AML-193 (cell line): ENCODE measurements at regions not wholly inside any gene's neighbourhood (a gene's known extent, or its start where the extent isn't known, plus 50 kb on each side); places are given as distances from the start of the nearest gene placed in this dataset.

Experiments
- DNase-seq, 2 experiments: peaks; one replicate each; lab custom pipeline; 2025; lab: John Stamatoyannopoulos, UW

DNA sequence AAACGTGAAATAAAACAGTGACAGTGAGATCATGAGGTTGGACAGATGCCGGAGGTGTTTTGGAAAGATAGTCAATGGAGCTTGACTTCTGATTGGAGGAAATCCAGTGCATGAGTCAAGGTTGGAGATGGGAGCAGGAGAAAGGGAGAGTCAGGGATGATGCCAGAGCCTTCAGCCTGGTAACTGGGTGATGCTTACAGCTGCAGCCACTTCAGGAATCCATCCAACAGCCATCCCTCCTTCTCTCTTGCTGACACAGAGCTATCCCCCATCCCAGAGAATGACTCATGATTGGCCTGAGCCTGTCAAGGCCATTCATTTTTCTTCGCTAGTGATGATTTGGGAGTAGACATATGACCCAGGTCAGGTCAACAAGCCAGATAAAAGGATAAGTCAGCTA lies 112.8 kb downstream of the SAMD5 start:
- no peak for DNase-seq

DNA sequence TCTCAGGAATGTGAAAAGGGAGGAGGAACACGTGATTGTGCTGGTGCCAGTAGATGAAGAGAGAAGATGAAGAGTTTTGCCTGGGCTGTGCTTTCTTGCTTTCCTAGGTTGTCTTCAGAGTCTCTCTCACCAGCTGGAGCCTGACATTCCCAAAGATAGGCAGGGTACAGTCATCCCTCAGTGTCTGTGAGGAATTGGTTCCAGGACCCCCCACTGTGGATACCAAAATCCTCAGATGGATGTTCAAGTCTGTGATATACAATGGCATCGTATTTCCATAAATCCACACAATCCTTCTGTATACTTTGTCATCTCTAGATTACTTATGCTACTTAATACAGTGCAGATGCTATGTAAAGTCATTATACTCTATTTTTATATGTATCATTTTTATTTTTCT lies 113.5 kb downstream of the SAMD5 start:
- DNase-seq: no peak

DNA sequence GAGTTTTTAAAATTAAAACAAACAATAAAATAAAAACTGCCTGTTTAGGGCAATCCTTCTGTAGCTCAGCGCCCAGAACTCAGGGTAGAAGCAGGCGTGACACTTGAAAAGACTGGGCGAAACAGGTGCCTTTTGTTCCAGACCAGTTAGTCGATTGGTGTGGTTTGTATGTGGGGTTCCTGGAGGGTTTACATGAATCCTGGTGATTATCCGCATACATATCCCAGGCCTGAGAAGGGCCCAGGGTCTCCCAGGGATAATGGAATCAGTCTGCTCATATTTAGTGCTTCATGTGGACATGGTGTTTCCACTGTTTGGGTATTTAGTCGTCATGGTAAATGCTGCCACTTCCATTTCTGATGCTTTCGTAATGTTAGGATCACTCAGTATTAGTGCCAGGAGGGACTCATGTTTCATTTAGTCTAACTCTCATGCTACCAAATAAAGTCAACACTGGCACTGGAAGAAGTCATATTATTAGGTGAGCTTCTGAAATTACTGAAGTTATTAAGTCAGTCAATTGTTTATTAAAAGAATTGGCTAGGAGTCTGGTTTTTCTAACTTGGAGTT lies 116.5 kb downstream of the SAMD5 start:
- DNase-seq: no peak

DNA sequence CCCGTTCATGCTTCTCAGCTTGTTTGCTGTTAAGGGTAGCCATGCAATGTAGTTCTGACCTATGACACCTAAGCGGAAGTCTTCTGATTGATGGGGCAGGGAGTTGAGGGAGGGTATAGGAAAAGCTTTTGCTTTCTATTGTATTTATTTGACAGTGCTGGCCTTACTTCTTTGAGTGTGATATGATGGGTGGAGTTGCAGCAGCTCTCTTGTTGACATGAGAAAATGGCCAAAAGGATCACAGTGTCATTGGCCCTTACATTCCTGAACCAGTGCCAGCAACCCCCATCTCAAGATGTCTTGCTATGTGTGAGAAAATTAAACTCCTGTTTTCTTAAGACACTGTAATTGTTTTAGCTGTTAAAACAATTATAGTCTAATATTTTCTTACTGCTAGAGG lies 117.5 kb downstream of the SAMD5 start:
- no peak for DNase-seq

DNA sequence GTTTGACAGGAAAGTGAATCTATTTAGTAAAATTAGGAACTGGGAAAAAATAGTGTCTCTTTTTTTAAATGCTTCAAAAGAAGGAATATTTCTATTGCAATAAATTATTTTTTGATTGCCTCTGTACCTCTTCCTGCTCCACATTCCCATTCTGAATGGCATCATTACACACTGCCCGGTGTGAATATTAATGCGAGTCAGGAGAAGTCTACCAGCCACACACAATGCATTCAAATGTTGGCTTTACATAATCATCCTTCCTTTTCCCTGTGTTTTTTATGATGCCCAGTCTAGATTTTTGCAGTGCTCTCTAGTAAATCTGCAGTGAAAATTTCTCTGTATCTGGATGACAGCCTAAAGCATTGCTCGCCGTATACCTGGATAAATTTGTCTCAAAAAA lies 118.9 kb downstream of the SAMD5 start:
- DNase-seq: no peak

- no peak for DNase-seq
Measured at GRCh38 chr6:147633191-147633590, 124.7 kb downstream of the SAMD5 start.

DNA sequence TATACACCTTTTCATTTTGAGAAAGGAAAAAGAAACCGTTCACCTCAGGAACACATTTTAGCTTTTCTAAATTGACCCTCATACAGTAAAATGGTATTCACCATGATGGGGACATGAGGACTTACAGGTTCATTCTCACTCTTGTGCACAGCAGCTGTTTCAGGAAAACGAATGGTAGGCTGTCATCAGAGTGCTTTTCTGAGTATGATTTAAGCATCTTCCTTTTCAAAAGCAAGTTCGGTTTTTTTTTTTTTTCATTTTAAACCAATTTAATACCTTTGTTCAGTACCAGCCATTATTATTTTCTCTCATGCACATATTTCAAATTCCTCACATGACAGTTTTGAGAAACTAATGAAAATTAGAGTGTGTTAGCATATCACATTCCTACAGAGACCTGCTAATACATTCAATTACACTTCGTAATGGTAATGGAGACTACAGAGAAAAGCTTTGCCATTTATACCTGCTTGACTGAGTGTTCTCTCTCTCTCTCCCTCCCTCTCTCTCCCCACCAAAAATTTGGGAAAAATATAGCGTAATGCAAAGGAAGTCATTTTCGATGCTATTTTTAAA lies 129.2 kb downstream of the SAMD5 start:
- no peak for DNase-seq

DNA sequence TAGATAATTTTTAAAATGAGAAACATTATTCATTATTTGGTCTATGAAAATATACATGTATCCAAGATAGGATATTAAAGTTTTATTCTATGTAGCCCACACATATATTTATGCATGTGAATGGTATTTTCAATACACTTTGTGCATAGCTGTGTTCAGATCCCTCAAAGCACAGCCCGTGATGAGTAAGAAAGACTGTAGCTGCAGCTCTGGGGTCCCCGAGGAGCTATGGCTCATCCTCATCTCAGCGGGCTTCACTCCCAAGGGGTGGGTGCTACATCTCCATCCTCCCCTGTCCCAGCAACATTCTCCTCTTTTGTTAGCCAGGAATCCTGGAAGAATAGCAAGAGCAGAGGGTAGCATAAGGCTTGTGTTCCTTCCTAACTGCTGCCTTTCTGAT lies 130.8 kb downstream of the SAMD5 start:
- DNase-seq: no peak

GRCh38 chr6:147640606-147641005 lies 132.1 kb downstream of the SAMD5 start:
- DNase-seq: no peak

- DNase-seq: no peak
Measured at GRCh38 chr6:147641511-147641910, 133.0 kb downstream of the SAMD5 start.

- DNase-seq: no peak
Measured at GRCh38 chr6:147642458-147642857, 134.0 kb downstream of the SAMD5 start.

GRCh38 chr6:147643341-147644200 lies 135.1 kb downstream of the SAMD5 start:
- no peak for DNase-seq

DNA sequence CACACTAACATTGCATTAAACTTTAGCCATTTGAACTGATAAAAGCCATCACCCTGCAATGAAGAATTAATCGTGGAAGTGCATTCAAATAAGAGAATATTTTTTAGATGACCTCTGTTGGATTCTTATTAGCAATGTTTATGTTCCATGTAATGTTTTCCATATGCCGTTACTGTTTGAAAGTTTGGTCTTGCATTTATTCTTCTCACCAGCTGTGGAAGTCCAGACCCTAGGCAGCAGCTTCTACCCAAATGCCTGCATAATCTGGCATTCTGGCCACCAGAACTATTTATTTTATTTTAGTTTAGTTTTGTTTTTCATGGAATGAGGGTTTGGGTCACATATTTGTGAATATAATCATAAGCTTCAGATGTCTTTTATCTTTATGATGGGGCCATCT lies 140.4 kb downstream of the SAMD5 start:
- no peak for DNase-seq

DNA sequence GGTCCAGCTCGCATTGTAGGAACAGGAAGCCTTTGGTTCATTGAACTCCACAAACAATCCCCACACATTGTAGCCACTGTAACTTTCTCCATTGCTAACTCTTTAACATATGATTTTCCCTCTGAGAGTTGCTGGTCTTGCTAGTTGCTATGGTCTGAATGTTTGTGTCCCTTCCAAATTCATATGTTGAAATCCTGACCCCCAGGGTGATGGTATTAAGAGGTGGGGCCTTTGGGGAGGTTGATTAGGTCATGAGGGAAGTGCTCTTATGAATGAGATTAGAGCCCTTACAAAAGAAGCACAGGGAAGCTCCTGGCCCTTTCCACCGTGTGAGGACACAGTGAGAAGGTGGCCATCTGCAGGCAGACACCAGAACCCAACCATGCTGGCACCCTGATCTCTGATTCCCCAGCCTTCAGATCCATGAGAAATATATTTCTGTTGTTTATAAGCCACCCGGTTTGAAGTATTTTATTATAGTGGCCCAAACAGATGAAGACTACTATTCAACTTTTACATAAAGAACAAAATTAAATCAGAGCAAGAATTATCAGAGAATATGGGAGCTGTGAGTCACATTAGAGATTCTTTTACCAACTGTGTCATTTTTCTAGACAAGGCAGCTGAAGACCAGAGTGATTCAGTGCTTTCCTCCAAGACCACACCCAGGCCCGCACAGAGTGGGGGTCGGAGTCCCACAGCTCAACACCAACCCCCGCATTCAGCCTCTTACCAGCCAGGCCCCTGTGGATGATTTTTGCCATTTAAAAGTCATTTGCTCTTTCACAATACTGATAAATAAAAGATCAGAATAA lies 143.0 kb downstream of the SAMD5 start:
- DNase-seq: peak in 1 of 2 experiments; percentile 5

DNA sequence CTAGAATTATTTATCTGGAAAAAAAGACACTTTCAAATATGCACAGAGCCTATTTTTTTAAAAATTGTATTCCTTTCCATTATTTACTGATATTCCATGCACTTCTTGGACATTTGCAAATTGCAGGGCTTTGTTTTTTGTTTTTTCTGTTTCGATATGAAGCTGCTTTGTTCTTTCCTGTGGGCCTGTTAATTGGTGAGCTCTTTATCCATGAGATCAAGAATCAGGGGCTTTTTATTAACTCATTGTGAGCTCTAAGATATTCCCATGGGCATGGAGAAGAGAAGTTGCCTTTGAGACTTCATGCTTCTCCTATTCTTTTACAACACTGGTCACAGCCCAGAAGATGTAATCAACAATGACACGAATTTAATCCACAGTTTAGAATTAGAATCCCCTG lies 145.1 kb downstream of the SAMD5 start:
- DNase-seq: no peak

DNA sequence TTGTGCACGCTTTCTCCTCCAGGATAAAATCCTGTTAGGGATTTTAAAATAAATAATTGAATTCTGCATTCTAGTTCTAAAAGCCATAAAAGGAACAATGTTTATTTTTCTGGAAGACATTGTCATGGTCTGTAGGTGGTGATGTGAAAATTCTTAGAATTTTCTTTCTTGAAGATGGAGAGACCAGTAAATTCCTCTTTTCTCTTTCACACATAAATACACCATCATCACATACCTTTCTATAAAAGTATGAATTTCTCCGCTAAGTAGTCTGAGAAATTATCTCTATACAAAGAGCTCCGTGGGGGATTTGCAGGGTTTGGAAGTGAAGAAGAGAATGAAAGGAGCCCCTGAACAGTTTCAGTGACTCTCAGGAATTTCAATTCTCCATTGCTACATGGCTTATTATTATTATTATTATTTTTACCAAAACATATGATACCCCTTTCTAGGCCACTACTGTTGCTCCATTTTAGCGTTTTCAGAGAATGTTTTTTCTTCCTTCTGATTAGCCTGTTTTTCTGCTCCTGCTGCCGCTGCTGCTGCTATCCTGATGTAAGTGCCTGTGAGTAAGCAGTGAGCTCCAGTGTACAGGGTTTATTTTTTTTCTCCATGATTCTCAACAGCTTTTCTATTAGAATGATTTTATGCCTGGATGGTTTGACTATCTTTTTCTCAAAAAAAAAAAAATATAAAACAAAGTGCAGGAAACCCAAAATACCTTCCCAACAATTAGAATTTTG lies 145.8 kb downstream of the SAMD5 start:
- no peak for DNase-seq

GRCh38 chr6:147660334-147661311 lies 152.1 kb downstream of the SAMD5 start:
- DNase-seq: no peak

DNA sequence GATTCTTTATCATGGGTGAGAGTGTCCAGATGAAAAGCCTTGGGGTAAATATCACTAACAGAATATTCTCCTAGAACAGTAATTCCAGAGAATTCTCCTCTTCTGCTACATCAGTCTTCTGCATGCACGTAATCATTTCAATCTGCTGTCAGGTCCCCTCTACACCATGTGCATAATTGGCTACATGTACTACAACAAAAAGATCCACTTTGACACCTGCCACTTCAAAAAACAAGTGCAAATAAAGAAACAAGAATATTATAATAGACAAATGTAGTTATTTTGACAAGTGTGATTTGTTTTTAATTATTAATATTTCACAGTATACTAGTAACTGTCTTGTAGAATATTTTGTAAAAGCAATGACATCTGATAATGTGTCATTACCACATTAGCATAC lies 154.2 kb downstream of the SAMD5 start:
- no peak for DNase-seq

DNA sequence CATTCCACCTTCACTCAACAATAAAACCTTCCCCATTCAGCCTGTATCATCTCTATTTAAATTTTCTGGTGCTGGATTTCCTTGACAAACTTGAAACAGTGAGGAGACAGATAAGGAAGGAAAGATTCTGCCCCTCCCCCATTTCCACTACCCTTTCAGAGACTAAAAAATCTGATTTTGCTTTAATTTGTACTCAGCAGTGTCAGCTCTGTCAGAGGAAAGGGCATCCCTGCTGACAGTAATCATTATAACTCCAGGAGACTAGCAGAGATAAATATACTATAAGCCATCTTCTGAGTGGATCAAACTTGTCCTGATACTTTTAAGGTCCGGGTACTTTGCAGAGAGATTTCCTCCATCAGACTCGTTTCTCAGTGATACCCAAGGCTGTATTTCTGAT lies 155.6 kb downstream of the SAMD5 start:
- DNase-seq: no peak

DNA sequence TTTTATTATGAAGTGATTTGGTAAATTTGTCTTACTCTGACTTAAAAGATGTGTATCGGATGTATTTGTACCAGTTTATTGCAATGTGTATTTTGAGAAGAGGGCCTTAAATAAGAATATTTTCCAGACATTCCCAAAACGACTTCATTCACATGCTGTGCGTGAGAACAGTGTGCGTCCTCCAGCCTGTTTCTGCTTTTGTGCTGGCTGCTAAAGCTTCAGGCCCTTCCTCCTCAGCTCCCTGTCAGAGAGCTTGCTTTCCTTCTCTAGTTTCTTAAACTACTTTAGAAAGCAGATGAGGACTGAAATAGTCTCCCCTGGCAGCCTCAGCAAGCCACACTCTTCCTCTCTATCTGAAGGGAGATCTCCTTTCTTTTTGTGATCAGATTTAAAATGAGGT lies 157.8 kb downstream of the SAMD5 start:
- DNase-seq: no peak

DNA sequence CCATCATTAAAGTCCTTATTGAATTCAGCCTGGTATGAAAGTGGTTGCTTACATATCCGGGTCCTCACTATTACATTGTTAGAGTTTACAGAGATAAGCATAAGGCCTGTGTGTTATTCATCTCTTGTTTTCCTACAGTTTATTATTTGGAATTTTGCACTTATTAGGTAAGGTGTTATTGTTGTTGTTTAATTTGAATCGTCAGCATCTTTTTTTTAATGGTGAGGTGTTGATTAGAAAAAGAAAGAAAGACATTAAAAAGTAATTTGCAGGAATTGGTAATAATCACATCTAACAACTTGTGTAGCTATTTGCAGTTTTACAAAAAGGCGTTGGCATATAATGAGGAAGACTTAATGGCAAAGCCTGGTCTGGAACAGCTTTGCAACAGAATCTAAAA lies 158.6 kb downstream of the SAMD5 start:
- DNase-seq: no peak
